T-cell (primary cell): ENCODE measurements at regions not wholly inside any gene's neighbourhood (a gene's known extent, or its start where the extent isn't known, plus 50 kb on each side); places are given as distances from the start of the nearest gene placed in this dataset.

ENCODE experiments used
- ATAC-seq, 4 experiments: fragments of 200-7000 bp in 3 of 4; fragments of 150-1000 bp in 1 of 4; cut with Tn5 transposase; replicated peaks in 1 of 4; 1 replicate in 3 of 4; 2 replicates in 1 of 4; pipeline ENCODE4 v1.10.0; 2021; ENCODE audit warnings: moderate library complexity in 3 of 4, mild to moderate bottlenecking in 2 of 4, moderate number of reproducible peaks in 1 of 4
- CTCF ChIA-PET, 2 donors: fragments of 300-600 bp; sonication (Branson Sonifier 250); formaldehyde crosslinking; loops; one replicate each; lab custom pipeline; 2022; ENCODE audit warnings: antibody characterized with exemption in 2 of 2; lab: Charles Lee
- POLR2A ChIA-PET, 2 donors: fragments of 300-600 bp; sonication (Branson Sonifier 250); formaldehyde crosslinking; loops; one replicate each; lab custom pipeline; 2022; ENCODE audit warnings: antibody characterized with exemption in 2 of 2; lab: Charles Lee
- DNase-seq, 35 experiments: peaks; one replicate each; pipeline versions ENCODE4 v3.0.0 to v3.0.0-alpha.2; 2013 to 2023
- H3K27ac ChIP-seq: one replicate; pipeline ENCODE4 v1.5.1; 2013; ENCODE audit warnings: low read length
- H3K27me3 ChIP-seq, 2 experiments: replicated peaks in 1 of 2; 1 replicate in 1 of 2; 2 replicates in 1 of 2; pipeline versions ENCODE4 v1.6.1 to v1.7.0; 2013; ENCODE audit warnings: low read length in 1 of 2, mixed read lengths in 1 of 2; ENCODE audit not compliant: control insufficient read depth in 2 of 2, insufficient read depth in 2 of 2; ENCODE audit errors: extremely low read depth in 1 of 2
- H3K36me3 ChIP-seq, 2 donors: 1 replicate in 1 of 2; 2 replicates in 1 of 2; pipeline versions ENCODE4 v1.6.1 to v1.7.0; 2013; ENCODE audit warnings: low read length in 1 of 2; ENCODE audit not compliant: control insufficient read depth in 2 of 2, insufficient read depth in 1 of 2; ENCODE audit errors: extremely low read depth in 1 of 2
- H3K4me1 ChIP-seq, 2 experiments: 1 replicate in 1 of 2; 2 replicates in 1 of 2; pipeline versions ENCODE4 v1.6.1 to v1.7.0; 2013; ENCODE audit warnings: low read length in 2 of 2, mixed read lengths in 1 of 2; ENCODE audit not compliant: insufficient read depth in 2 of 2, control insufficient read depth in 1 of 2; ENCODE audit errors: extremely low read depth in 1 of 2
- H3K4me3 ChIP-seq, 2 donors: 1 replicate in 1 of 2; 2 replicates in 1 of 2; pipeline versions ENCODE4 v1.5.1 to v1.7.0; 2013; ENCODE audit warnings: mild to moderate bottlenecking in 2 of 2, low read length in 1 of 2, moderate library complexity in 1 of 2; ENCODE audit not compliant: control insufficient read depth in 1 of 2; ENCODE audit errors: extremely low read depth in 1 of 2
- H3K9me3 ChIP-seq: 2 replicates; pipeline ENCODE4 v1.7.0; 2013
- H3K27ac Mint-ChIP-seq, 2 donors: one replicate each; pipeline ENCODE4 v1.8.0; 2020 to 2021; ENCODE audit warnings: mild to moderate bottlenecking in 2 of 2, mixed read lengths in 2 of 2
- H3K27me3 Mint-ChIP-seq, 2 donors: one replicate each; pipeline ENCODE4 v1.8.0; 2021 to 2022; ENCODE audit warnings: mixed read lengths in 2 of 2
- H3K36me3 Mint-ChIP-seq: one replicate; pipeline ENCODE4 v1.8.0; 2021; ENCODE audit warnings: mixed read lengths
- H3K4me1 Mint-ChIP-seq, 3 donors: one replicate each; pipeline ENCODE4 v1.8.0; 2020 to 2022; ENCODE audit warnings: mixed read lengths in 3 of 3, mild to moderate bottlenecking in 1 of 3
- H3K4me3 Mint-ChIP-seq, 3 donors: one replicate each; pipeline ENCODE4 v1.8.0; 2020 to 2022; ENCODE audit warnings: mild to moderate bottlenecking in 3 of 3, mixed read lengths in 3 of 3, moderate library complexity in 3 of 3
- H3K9me3 Mint-ChIP-seq, 3 donors: one replicate each; pipeline ENCODE4 v1.8.0; 2020 to 2022; ENCODE audit warnings: mixed read lengths in 3 of 3
- WGBS: methylation state at CpG from one replicate; pipeline ENCODE4 v1.1.5; 2013; ENCODE audit warnings: missing lambda C conversion rate; ENCODE audit not compliant: insufficient coverage; 5-methylcytosine and 5-hydroxymethylcytosine counted together

DNA sequence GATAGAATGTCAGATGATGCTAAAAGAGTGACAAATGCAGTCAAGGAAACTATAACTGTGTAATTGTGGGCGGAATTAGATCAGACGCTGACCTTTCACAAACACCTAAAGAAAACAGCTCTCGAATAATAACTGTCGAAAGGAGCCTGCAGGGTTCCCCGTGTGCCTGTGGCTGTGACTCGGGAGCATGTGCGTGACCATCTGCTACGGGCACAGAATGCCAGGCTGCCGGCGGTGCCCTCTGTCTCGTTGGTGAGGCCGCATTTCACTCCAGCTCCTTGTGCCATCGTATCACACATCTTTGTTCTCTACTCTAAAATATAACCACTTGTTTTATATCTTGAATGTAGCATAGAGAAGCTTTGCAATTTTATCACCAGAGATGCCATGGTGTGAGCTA, 267.8 kb upstream of the FMN2 start:
- Histone ChIP-seq H3K27ac (no peak overlapping the region), H3K36me3 (no peaks in the 10 kb centered on the region), H3K9me3 (no peaks in the 10 kb centered on the region), H3K4me1 (no peaks in the 10 kb centered on the region), H3K27me3 (no peaks in the 10 kb centered on the region), H3K4me3 (no peak overlapping the region)
- no peaks in the 10 kb centered on the region for H3K27me3 Mint-ChIP-seq
- ATAC-seq (no peak), DNase-seq (no peak)
- peaks cover 0 to 5% (median 2%) of the 10 kb centered on the region in 3 donors for H3K4me1 Mint-ChIP-seq
- H3K27ac Mint-ChIP-seq = no peak overlapping the region
- H3K36me3 Mint-ChIP-seq = no peaks in the 10 kb centered on the region
- H3K4me3 Mint-ChIP-seq = no peak overlapping the region
- 91% methylated on average over 7 of the region's 13 CpGs for WGBS
- CTCF ChIA-PET = no interaction called here
- POLR2A ChIA-PET = no interaction called here
- no peaks in the 10 kb centered on the region for H3K9me3 Mint-ChIP-seq

DNA sequence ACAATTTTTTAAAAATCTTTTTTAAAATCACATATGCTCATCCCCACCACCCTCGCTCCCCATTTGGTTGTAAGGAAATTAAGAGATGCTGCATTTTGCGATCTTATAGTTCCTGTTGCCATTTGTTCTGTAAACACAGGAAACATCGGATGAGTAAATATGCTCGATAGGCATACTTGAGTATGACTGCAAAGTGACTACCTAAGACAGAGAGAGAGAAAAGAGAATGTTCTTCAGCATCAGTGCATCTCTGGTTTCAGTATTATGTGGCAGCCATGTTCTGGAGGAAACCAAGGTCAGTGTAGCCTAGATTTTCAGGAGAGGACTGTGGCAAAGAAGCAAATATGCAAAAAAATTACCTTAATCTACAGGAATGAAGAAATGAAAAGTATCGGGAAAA, 265.5 kb upstream of the FMN2 start:
- Histone ChIP-seq H3K27ac (no peak overlapping the region), H3K4me1 (no peaks in the 10 kb centered on the region), H3K27me3 (no peaks in the 10 kb centered on the region), H3K9me3 (no peaks in the 10 kb centered on the region), H3K36me3 (no peaks in the 10 kb centered on the region), H3K4me3 (no peak overlapping the region)
- ATAC-seq (no peak), DNase-seq (no peak)
- no peaks in the 10 kb centered on the region for H3K36me3 Mint-ChIP-seq
- no peaks in the 10 kb centered on the region for H3K27me3 Mint-ChIP-seq
- POLR2A ChIA-PET = no interaction called here
- peaks cover 0 to 2% (median 0%) of the 10 kb centered on the region in 3 donors for H3K4me1 Mint-ChIP-seq
- H3K27ac Mint-ChIP-seq = no peak overlapping the region
- CTCF ChIA-PET = no interaction called here
- WGBS = no CpG with 5 or more reads among the region's 5 CpGs
- H3K4me3 Mint-ChIP-seq = no peak overlapping the region
- no peaks in the 10 kb centered on the region for H3K9me3 Mint-ChIP-seq

DNA sequence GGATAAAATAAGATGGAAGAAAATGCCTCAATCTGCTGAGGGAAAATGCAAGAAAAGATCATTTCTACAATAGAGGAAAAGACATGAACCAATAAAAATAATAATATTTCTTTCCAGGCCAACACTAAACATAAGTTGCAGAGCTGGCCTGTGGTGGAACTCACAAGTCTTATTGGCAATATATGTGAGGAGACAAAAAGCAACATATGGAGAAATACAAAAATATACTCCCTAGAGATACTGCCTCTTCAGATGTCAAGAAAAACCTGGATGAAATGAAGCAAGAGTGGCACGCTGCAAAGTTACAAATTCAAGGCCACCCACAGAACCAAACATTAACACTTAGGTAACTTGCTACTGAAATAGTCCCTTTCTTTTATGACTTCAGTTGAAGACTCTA, 264.9 kb upstream of the FMN2 start:
- Mint-ChIP-seq H3K36me3 (no peaks in the 10 kb centered on the region), H3K4me3 (no peak overlapping the region), H3K27ac (no peak overlapping the region), H3K9me3 (no peaks in the 10 kb centered on the region), H3K4me1 (peaks cover 0 to 2% (median 0%) of the 10 kb centered on the region in 3 donors), H3K27me3 (no peaks in the 10 kb centered on the region)
- Histone ChIP-seq H3K4me1 (no peaks in the 10 kb centered on the region), H3K27ac (no peak overlapping the region), H3K9me3 (no peaks in the 10 kb centered on the region), H3K4me3 (no peak overlapping the region), H3K36me3 (no peaks in the 10 kb centered on the region), H3K27me3 (no peaks in the 10 kb centered on the region)
- no peak for DNase-seq
- CTCF ChIA-PET = no interaction called here
- POLR2A ChIA-PET = no interaction called here
- WGBS = no CpG with 5 or more reads among the region's 1 CpG
- no peak for ATAC-seq

DNA sequence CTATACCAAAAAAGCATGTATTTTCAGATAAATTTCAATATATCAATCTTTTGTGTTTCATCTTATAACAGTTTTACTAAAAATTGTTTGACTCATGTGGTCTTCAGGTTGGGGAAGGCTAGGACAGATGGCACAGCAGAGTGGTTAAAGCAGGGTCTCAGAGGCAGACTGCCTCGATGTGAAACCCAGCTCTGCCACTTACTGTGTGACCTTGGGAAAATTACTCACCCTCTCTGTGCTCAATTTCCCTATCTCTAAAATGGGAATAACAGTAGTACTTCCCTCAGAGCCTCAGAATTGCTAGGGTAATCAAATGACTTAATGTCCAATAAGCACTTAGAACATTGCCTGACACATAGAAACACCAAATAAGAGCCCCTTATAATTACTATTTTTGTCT, 262.1 kb upstream of the FMN2 start:
- POLR2A ChIA-PET = no interaction called here
- no peaks in the 10 kb centered on the region for H3K36me3 Mint-ChIP-seq
- H3K4me1 Mint-ChIP-seq = peaks cover 11 to 12% (median 11%) of the 10 kb centered on the region in 3 donors

DNA sequence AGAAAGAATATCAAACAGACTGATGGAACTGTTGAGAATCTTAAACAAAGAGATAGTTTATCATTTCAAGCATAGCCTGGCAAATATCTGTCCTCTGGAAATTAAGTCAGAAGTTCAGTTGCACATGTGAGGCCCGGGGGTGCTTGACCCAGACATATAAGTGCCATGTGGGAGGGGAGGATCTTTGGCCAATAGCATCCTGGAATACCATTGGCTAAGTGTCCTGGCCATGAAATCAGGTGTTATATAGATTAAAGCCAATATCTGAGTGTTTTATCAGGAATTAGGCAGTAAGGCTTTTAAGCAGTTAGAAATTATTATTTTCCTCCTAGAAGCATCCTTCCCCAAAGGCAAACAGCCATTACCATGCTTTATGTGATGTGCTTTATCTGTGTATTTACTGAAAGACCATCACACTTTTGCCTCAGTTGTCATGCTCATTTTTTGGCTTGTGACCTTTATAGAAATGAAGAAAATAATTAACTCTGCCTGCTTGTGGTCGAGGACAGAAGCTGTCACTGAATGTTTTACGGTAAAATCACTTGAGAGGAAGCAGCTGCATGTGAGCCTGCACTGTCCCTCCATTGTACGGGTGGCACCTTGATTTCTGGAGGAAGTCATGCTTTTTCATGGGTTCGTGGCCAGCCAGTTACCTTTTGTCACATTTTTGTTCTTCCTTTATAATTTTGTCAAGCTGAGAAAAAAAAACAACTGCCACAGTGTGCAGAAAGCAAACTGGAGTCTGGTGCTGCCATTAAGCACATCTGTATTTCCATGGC, 259.9 kb upstream of the FMN2 start:
- peaks cover 10 to 12% (median 12%) of the 10 kb centered on the region in 3 donors for H3K4me1 Mint-ChIP-seq
- no peak overlapping the region for H3K27ac Mint-ChIP-seq
- 13% methylated on average over 3 of the region's 5 CpGs for WGBS
- H3K36me3 Mint-ChIP-seq = no peaks in the 10 kb centered on the region
- no peaks in the 10 kb centered on the region for H3K27me3 Mint-ChIP-seq
- ChIA-PET POLR2A (no interaction called here), CTCF (no interaction called here)
- DNase-seq (no peak), ATAC-seq (no peak)
- no peak overlapping the region for H3K4me3 ChIP-seq
- no peaks in the 10 kb centered on the region for H3K36me3 ChIP-seq
- no peak overlapping the region for H3K4me3 Mint-ChIP-seq
- no peaks in the 10 kb centered on the region for H3K27me3 ChIP-seq
- H3K4me1 ChIP-seq = no peaks in the 10 kb centered on the region
- no peak overlapping the region for H3K27ac ChIP-seq
- no peaks in the 10 kb centered on the region for H3K9me3 Mint-ChIP-seq
- no peaks in the 10 kb centered on the region for H3K9me3 ChIP-seq

More for the DNA sequence above, 262.1 kb upstream of the FMN2 start:
- Histone ChIP-seq H3K4me1 (no peaks in the 10 kb centered on the region), H3K36me3 (no peaks in the 10 kb centered on the region), H3K9me3 (no peaks in the 10 kb centered on the region), H3K27me3 (no peaks in the 10 kb centered on the region), H3K27ac (no peak overlapping the region), H3K4me3 (no peak overlapping the region)
- no peaks in the 10 kb centered on the region for H3K9me3 Mint-ChIP-seq
- no peak for ATAC-seq
- no peaks in the 10 kb centered on the region for H3K27me3 Mint-ChIP-seq
- no peak overlapping the region for H3K4me3 Mint-ChIP-seq
- WGBS = no CpG with 5 or more reads among the region's 1 CpG
- DNase-seq = no peak
- CTCF ChIA-PET = no interaction called here
- no peak overlapping the region for H3K27ac Mint-ChIP-seq

DNA sequence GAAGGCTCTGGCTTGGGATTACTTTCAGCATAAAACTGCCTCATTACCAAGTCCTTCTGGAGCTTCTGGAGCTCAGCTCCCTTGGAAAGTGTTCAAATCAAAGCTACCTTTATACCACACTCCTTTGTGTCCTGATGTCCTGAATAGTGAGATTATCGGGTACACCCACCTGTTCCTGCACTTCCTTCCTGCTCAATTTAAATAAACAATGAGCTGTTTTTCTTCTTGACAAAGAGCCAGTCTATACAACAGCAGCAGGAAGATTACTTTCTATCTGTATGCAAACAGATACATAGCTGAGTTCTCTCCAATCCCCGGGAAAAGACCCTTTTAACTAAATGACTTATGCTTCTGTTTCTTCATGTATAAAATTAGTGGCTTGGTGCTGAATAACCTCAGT, 258.0 kb upstream of the FMN2 start:
- no peaks in the 10 kb centered on the region for H3K4me1 ChIP-seq
- no peak overlapping the region for H3K4me3 Mint-ChIP-seq
- H3K4me1 Mint-ChIP-seq = peaks cover 10 to 12% (median 12%) of the 10 kb centered on the region in 3 donors
- POLR2A ChIA-PET = no interaction called here
- H3K9me3 ChIP-seq = no peaks in the 10 kb centered on the region
- CTCF ChIA-PET = interaction anchor here in 1 of 2 donors (0.6 kb wide), 1 partner anchor 249 kb away, joined by 3 read pairs; no protein-coding TSS in a partner anchor
- H3K9me3 Mint-ChIP-seq = no peaks in the 10 kb centered on the region
- no peak overlapping the region for H3K27ac ChIP-seq
- H3K27ac Mint-ChIP-seq = no peak overlapping the region
- H3K36me3 ChIP-seq = no peaks in the 10 kb centered on the region
- no peak for DNase-seq
- no peak for ATAC-seq
- H3K36me3 Mint-ChIP-seq = no peaks in the 10 kb centered on the region
- 33% methylated on average over 1 of the region's 2 CpGs for WGBS
- no peaks in the 10 kb centered on the region for H3K27me3 ChIP-seq
- H3K27me3 Mint-ChIP-seq = no peaks in the 10 kb centered on the region
- no peak overlapping the region for H3K4me3 ChIP-seq
